Suprapubic skin (tissue), 4 donors: ENCODE measurements at regions not wholly inside any gene's neighbourhood (a gene's known extent, or its start where the extent isn't known, plus 50 kb on each side); places are given as distances from the start of the nearest gene placed in this dataset.
"Not testable (repeated sequence)": the region's sequence is repeated elsewhere in the genome, so short reads cannot be mapped to it uniquely, and the experiment has no call there.

ENCODE experiments used
- DNase-seq, 2 donors: peaks; one replicate each; pipeline ENCODE4 v3.0.0-alpha.2; 2019; ENCODE audit warnings: low spot score in 2 of 2
- H3K27ac ChIP-seq: fragments of 200-600 bp; sonication (generic); one replicate; pipeline ENCODE4 v1.5.1; 2019
- H3K27me3 ChIP-seq: fragments of 200-600 bp; sonication (generic); one replicate; pipeline ENCODE4 v1.5.1; 2019
- H3K36me3 ChIP-seq: fragments of 200-600 bp; sonication (generic); one replicate; pipeline ENCODE4 v1.5.1; 2019
- H3K4me1 ChIP-seq: fragments of 200-600 bp; sonication (generic); one replicate; pipeline ENCODE4 v1.5.1; 2019
- H3K4me3 ChIP-seq: fragments of 200-600 bp; sonication (generic); one replicate; pipeline ENCODE4 v1.5.1; 2019; ENCODE audit warnings: mild to moderate bottlenecking
- H3K9me3 ChIP-seq: fragments of 200-600 bp; sonication (generic); one replicate; pipeline ENCODE4 v1.5.1; 2019
- CTCF ChIP-seq, 2 donors: fragments of 200-600 bp in 1 of 2; fragments of 450-650 bp in 1 of 2; sonication (generic) in 1 of 2; IDR thresholded peaks; one replicate each; pipeline ENCODE4 v1.5.1; 2016 to 2019; ENCODE audit warnings: antibody characterized with exemption in 2 of 2, mild to moderate bottlenecking in 1 of 2, moderate library complexity in 1 of 2
- EP300 ChIP-seq: sonication (generic); formaldehyde crosslinking; IDR thresholded peaks from one replicate; pipeline ENCODE4 v1.6.1; 2017; ENCODE audit warnings: antibody characterized with exemption
- POLR2A ChIP-seq, 2 donors: fragments of 450-650 bp; IDR thresholded peaks; one replicate each; pipeline ENCODE4 v1.6.1; 2017; ENCODE audit warnings: antibody characterized with exemption in 2 of 2, mild to moderate bottlenecking in 2 of 2, moderate library complexity in 2 of 2
- POLR2AphosphoS5 ChIP-seq, 3 donors: sonication (generic); formaldehyde crosslinking; IDR thresholded peaks; one replicate each; pipeline ENCODE4 v1.6.1; 2017; ENCODE audit warnings: antibody characterized with exemption in 3 of 3
- WGBS: methylation state at CpG from one replicate; pipeline ENCODE4 v1.1.5; 2018; 5-methylcytosine and 5-hydroxymethylcytosine counted together

DNA sequence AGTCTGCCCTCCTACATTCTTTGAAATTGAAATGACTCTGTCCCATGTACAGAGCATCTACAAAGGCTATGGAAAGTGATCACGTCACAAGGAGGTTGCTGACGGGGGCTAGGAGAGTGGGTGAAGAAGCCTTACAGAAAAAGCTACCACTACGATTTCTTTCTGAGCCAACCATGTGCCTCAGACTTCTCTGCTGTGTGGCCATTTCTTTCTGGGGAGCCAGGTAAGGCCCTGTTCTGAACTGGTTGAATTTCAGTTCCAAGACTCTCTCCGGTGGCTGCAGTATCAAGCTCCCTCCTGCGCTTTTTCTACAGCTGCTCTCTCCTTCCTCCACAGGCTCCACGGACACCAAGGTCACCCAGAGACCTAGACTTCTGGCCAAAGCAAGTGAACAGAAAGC is 112.5 kb upstream of the PRSS1 start:
- DNase-seq: no peak
- H3K27ac ChIP-seq: no peak overlapping the region
- 73% methylated on average over 6 of the region's 6 CpGs for WGBS
- no peaks in the 10 kb centered on the region for H3K36me3 ChIP-seq
- H3K27me3 ChIP-seq: peaks cover 30% of the 10 kb centered on the region
- H3K4me1 ChIP-seq: no peaks in the 10 kb centered on the region
- H3K4me3 ChIP-seq: no peak overlapping the region
- TF ChIP-seq EP300: no peak
- TF ChIP-seq POLR2AphosphoS5 (IDR thresholded peaks at IDR 0.05): no peak
- no peak for TF ChIP-seq POLR2A (IDR thresholded peaks at IDR 0.05)
- H3K9me3 ChIP-seq: no peaks in the 10 kb centered on the region

DNA sequence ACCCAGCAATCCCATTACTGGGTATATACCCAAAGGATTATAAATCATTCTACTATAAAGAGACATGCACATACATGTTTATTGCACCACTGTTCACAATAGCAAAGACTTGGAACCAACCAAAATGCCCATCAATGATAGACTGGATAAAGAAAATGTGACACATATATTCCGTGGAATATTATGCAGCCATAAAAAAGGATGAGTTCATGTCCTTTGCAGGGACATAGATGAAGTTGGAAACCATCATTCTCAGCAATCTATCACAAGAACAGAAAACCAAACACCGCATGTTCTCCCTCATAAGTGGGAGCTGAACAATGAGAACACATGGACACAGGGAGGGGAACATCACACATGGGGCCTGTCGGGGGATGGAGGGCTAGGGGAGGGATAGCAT is 113.2 kb upstream of the PRSS1 start:
- H3K4me3 ChIP-seq, H3K36me3 ChIP-seq, H3K9me3 ChIP-seq, H3K4me1 ChIP-seq, DNase-seq, H3K27ac ChIP-seq: not testable (repeated sequence)
- H3K27me3 ChIP-seq: peaks cover 24% of the 10 kb centered on the region
- 85% methylated on average over 3 of the region's 3 CpGs for whole genome bisulfite sequencing

- no peaks in the 10 kb centered on the region for H3K36me3 ChIP-seq
- H3K9me3 ChIP-seq: no peaks in the 10 kb centered on the region
- peaks cover 11% of the 10 kb centered on the region for H3K27me3 ChIP-seq
- no peak overlapping the region for H3K4me3 ChIP-seq
- WGBS: 51% methylated on average over 8 of the region's 17 CpGs
- no peak overlapping the region for H3K27ac ChIP-seq
- no peak for DNase-seq
- no peaks in the 10 kb centered on the region for H3K4me1 ChIP-seq
- TF ChIP-seq EP300 (no peak), CTCF (IDR thresholded peaks at IDR 0.05) (peak; percentile 67 to 72), POLR2AphosphoS5 (IDR thresholded peaks at IDR 0.05) (no peak), POLR2A (IDR thresholded peaks at IDR 0.05) (no peak)
Observed at GRCh38 chr7:142632271-142633134, 116.8 kb upstream of the PRSS1 start.

DNA sequence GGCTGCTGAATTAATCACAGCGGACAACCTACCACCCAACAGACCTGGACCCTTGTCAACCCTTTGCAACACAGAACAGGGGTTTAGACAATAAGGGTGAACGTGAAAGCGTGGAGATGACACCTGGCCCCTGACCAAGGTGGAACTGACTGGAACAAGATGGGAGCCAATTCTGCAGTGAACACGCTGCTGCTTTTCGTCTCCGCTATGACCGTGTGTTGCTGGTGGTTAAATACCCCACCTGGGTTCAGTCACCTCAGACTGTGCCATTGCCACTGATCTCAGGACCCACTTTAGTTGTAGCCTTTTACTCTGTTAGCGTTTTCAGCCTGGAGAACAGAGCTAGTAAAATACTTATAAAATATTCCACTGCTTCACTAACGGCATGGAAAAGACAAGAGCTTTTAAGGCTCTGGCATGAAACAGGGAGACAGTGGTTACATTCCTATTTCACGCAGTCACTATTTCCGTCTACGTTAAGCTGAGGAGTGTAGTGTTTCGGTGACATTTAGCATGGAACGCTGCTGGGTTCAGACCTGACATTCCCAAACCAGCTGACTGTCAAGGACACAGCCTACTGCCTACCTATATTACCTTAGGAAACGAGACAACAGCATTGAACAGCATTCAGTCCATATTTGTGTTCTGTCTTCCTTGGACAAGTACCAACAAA is 119.5 kb upstream of the PRSS1 start:
- Histone ChIP-seq H3K27me3 (peaks cover 16% of the 10 kb centered on the region), H3K27ac (no peak overlapping the region), H3K4me3 (no peak overlapping the region), H3K9me3 (no peaks in the 10 kb centered on the region), H3K4me1 (no peaks in the 10 kb centered on the region), H3K36me3 (no peaks in the 10 kb centered on the region)
- no peak for DNase-seq
- WGBS: 48% methylated on average over 15 of the region's 15 CpGs
- TF ChIP-seq EP300 (no peak), CTCF (IDR thresholded peaks at IDR 0.05) (no peak), POLR2A (IDR thresholded peaks at IDR 0.05) (no peak)

GRCh38 chr7:142628945-142629344 is 120.3 kb upstream of the PRSS1 start:
- Histone ChIP-seq H3K9me3 (no peaks in the 10 kb centered on the region), H3K36me3 (no peaks in the 10 kb centered on the region), H3K27ac (no peak overlapping the region), H3K4me3 (no peak overlapping the region), H3K4me1 (no peaks in the 10 kb centered on the region), H3K27me3 (peaks cover 16% of the 10 kb centered on the region)
- 85% methylated on average over 1 of the region's 1 CpG for WGBS
- TF ChIP-seq CTCF (IDR thresholded peaks at IDR 0.05) (no peak), EP300 (no peak), POLR2A (IDR thresholded peaks at IDR 0.05) (no peak), POLR2AphosphoS5 (IDR thresholded peaks at IDR 0.05) (no peak)
- DNase-seq: no peak

GRCh38 chr7:142627223-142627622 is 122.0 kb upstream of the PRSS1 start:
- H3K36me3 ChIP-seq, H3K9me3 ChIP-seq, DNase-seq, H3K27ac ChIP-seq, H3K4me1 ChIP-seq, H3K4me3 ChIP-seq: not testable (repeated sequence)
- 97% methylated on average over 7 of the region's 11 CpGs for WGBS
- peaks cover 11% of the 10 kb centered on the region for H3K27me3 ChIP-seq
